ENCODE measurements at regions not wholly inside any gene's neighbourhood (a gene's known extent, or its start where the extent isn't known, plus 50 kb on each side); places are given as distances from the start of the nearest gene placed in this dataset.

DNA sequence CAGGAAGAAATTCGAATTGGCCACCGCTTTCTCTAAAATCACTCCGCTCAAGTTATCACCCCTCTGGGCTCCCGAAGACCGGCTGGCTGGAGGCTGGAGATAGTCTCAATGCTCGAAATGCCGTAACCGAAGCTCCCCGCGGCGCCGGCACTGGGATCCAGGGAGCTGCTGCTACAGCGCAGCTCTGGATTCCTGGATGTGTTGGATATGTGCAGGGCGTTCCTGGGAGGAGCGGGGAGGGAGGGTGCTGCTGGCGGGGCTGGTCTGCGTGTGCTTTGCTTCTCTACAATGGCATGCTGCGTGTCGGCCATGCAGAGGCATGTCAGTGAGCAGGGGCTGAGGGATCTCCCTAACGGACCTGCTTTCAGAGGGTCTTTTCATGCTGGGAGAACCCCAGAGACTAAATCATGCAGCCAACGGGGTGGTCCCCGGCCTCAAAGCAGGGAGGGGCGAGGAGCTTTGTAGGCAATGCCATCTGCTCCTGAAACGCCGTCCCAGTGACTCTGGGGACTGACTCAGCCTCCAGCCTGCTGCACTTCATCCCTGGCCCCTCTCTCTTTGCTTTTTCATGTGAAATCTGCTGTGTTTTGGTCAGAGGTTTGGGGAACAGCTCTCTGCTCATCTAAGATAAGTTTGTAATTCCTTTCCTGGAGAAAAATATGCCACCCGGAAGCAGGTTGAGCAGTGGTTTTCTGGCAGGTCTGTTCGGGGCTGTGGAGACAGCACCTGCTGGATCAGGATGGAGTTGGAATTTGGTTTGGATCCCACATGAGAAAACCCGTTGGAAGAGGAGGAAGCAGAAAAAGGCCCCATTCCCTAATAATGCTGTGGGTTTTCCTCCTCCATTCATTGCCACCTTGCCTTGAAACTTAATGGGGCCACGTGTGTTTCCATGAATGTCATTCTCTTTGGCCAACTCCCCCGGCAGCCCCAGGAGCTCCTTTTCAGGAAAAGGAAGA is 311.4 kb downstream of the SEC14L1 start:
- TF ChIP-seq, protein P1, sequence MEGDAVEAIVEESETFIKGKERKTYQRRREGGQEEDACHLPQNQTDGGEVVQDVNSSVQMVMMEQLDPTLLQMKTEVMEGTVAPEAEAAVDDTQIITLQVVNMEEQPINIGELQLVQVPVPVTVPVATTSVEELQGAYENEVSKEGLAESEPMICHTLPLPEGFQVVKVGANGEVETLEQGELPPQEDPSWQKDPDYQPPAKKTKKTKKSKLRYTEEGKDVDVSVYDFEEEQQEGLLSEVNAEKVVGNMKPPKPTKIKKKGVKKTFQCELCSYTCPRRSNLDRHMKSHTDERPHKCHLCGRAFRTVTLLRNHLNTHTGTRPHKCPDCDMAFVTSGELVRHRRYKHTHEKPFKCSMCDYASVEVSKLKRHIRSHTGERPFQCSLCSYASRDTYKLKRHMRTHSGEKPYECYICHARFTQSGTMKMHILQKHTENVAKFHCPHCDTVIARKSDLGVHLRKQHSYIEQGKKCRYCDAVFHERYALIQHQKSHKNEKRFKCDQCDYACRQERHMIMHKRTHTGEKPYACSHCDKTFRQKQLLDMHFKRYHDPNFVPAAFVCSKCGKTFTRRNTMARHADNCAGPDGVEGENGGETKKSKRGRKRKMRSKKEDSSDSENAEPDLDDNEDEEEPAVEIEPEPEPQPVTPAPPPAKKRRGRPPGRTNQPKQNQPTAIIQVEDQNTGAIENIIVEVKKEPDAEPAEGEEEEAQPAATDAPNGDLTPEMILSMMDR (IDR thresholded peaks at IDR 0.05; ENCODE audit: low read depth, low read length), result no peak
- no peak for TF ChIP-seq EZH2phosphoT487 (IDR thresholded peaks at IDR 0.05; ENCODE audit: low read depth)

All from OCI-LY3 (cell line).